Gastrocnemius medialis (tissue), 4 donors: ENCODE measurements at regions not wholly inside any gene's neighbourhood (a gene's known extent, or its start where the extent isn't known, plus 50 kb on each side); places are given as distances from the start of the nearest gene placed in this dataset.

Experiments
- POLR2A ChIP-seq, 2 donors: fragments of 450-650 bp; IDR thresholded peaks; one replicate each; pipeline ENCODE4 v1.6.1; 2017; ENCODE audit warnings: antibody characterized with exemption in 2 of 2, mild to moderate bottlenecking in 2 of 2, moderate library complexity in 2 of 2
- TF ChIP-seq, protein P1 (sequence below), 5 experiments: fragments of 450-650 bp in 3 of 5; fragments of 200-600 bp in 2 of 5; sonication (generic) in 2 of 5; IDR thresholded peaks in 4 of 5; conservative IDR thresholded peaks in 1 of 5; 1 replicate in 4 of 5; 2 replicates in 1 of 5; pipeline ENCODE4 v1.5.1; 2016 to 2019; ENCODE audit warnings: antibody characterized with exemption in 5 of 5, mild to moderate bottlenecking in 3 of 5, moderate library complexity in 3 of 5

DNA sequence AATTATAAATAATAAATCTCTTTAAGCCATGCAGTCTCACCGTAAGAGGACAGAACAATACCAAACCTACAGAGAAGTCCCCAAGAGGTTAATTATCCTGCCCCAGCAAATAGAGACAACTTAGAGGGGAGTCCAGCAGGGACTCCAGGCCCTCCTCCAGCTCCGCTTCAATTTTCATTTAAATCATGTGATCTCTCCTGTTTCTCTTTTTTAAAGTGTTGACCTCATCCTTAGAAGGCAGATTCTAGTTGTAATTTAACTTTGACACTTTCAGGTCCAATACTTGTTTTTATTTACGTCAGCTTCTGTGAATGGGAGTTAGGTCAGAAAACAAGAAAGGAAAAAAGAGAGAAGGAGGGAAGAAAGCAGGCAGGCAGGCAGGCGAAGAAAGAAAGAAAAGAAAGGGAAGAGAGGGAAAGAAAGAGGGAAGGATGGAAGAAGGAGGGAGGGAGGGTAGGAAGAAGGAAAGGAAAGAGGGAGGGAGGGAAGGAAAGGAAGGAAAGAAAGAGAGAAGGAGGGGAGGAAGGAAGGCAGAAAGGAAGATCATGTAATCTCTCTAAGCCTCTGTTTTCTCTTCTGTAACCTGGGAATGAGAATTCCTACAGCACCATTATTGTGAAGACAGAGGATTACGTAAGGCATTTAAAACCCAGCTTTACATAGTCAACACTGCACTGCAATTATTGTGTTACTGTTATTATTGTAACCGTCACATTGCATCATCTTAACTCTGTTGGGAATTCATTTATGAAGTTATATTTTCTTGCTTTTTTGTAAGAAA is 227.7 kb downstream of the SKIDA1 start:
- TF ChIP-seq, protein P1, sequence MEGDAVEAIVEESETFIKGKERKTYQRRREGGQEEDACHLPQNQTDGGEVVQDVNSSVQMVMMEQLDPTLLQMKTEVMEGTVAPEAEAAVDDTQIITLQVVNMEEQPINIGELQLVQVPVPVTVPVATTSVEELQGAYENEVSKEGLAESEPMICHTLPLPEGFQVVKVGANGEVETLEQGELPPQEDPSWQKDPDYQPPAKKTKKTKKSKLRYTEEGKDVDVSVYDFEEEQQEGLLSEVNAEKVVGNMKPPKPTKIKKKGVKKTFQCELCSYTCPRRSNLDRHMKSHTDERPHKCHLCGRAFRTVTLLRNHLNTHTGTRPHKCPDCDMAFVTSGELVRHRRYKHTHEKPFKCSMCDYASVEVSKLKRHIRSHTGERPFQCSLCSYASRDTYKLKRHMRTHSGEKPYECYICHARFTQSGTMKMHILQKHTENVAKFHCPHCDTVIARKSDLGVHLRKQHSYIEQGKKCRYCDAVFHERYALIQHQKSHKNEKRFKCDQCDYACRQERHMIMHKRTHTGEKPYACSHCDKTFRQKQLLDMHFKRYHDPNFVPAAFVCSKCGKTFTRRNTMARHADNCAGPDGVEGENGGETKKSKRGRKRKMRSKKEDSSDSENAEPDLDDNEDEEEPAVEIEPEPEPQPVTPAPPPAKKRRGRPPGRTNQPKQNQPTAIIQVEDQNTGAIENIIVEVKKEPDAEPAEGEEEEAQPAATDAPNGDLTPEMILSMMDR (IDR thresholded peaks at IDR 0.05 in 4 of 5, conservative IDR thresholded peaks at IDR 0.05 in 1 of 5), result no peak
- no peak for TF ChIP-seq POLR2A (IDR thresholded peaks at IDR 0.05)
